Fibroblast of lung (primary cell): ENCODE measurements at regions not wholly inside any gene's neighbourhood (a gene's known extent, or its start where the extent isn't known, plus 50 kb on each side); places are given as distances from the start of the nearest gene placed in this dataset.

Source experiments
- DNase-seq, 2 donors: peaks; one replicate each; pipeline versions ENCODE4 v3.0.0 to v3.0.0-alpha.2; 2010; ENCODE audit warnings: low read depth in 2 of 2
- H2AFZ ChIP-seq: 2 replicates; pipeline ENCODE4 v1.5.1; 2012; ENCODE audit warnings: low read length, control low read depth, inconsistent platforms
- H3K27ac ChIP-seq: 2 replicates; pipeline ENCODE4 v1.5.1; 2011; ENCODE audit warnings: low read length, control low read depth; ENCODE audit not compliant: insufficient read depth
- H3K27me3 ChIP-seq: 2 replicates; pipeline ENCODE4 v1.5.1; 2011; ENCODE audit warnings: mild to moderate bottlenecking, low read length; ENCODE audit not compliant: control insufficient read depth, insufficient read depth
- H3K36me3 ChIP-seq: 2 replicates; pipeline ENCODE4 v1.5.1; 2011; ENCODE audit warnings: low read length; ENCODE audit not compliant: control insufficient read depth, insufficient read depth
- H3K4me1 ChIP-seq: 2 replicates; pipeline ENCODE4 v1.5.1; 2011; ENCODE audit warnings: low read length; ENCODE audit not compliant: control insufficient read depth, insufficient read depth; ENCODE audit errors: extremely low read depth
- H3K4me2 ChIP-seq: 2 replicates; pipeline ENCODE4 v1.5.1; 2011; ENCODE audit warnings: low read length, control low read depth; ENCODE audit not compliant: insufficient read depth; ENCODE audit errors: extremely low read depth
- H3K4me3 ChIP-seq, 4 experiments: fragments of 200-600 bp in 1 of 4; sonication (generic) in 1 of 4; replicated peaks in 1 of 4; 2 replicates each; pipeline ENCODE4 v1.5.1; 2011 to 2016; ENCODE audit warnings: low read length in 4 of 4, low read depth in 3 of 4, mild to moderate bottlenecking in 3 of 4, control low read depth in 2 of 4, inconsistent platforms in 1 of 4, mixed read lengths in 1 of 4; ENCODE audit not compliant: insufficient read depth in 1 of 4; ENCODE audit errors: control extremely low read depth in 1 of 4
- H3K79me2 ChIP-seq: 2 replicates; pipeline ENCODE4 v1.5.1; 2012; ENCODE audit warnings: mild to moderate bottlenecking, low read length, inconsistent platforms; ENCODE audit not compliant: control insufficient read depth, insufficient read depth
- H3K9ac ChIP-seq: 2 replicates; pipeline ENCODE4 v1.5.1; 2011; ENCODE audit warnings: mild to moderate bottlenecking, low read length, control low read depth; ENCODE audit not compliant: insufficient read depth
- H3K9me3 ChIP-seq: 2 replicates; pipeline ENCODE4 v1.5.1; 2012; ENCODE audit warnings: low read depth, low read length; ENCODE audit not compliant: control insufficient read depth, insufficient read depth
- H4K20me1 ChIP-seq: 2 replicates; pipeline ENCODE4 v1.5.1; 2011; ENCODE audit warnings: low read length; ENCODE audit not compliant: control insufficient read depth, insufficient read depth; ENCODE audit errors: extremely low read depth
- CTCF ChIP-seq, 2 donors: IDR thresholded peaks in 1 of 2; conservative IDR thresholded peaks in 1 of 2; 1 replicate in 1 of 2; 2 replicates in 1 of 2; pipeline ENCODE4 v1.5.1; 2011 to 2012; ENCODE audit warnings: low read length in 2 of 2, control low read depth in 1 of 2, inconsistent platforms in 1 of 2, low read depth in 1 of 2, mild to moderate bottlenecking in 1 of 2
- EZH2 ChIP-seq: IDR thresholded peaks from 2 replicates; pipeline ENCODE4 v1.5.1; 2012; ENCODE audit warnings: low read length, control low read depth, mild to moderate bottlenecking; ENCODE audit errors: missing control alignments

GRCh38 chr19:29088761-29089160 lies 124.2 kb downstream of the UQCRFS1 start:
- Histone ChIP-seq H4K20me1 (no peaks in the 10 kb centered on the region), H3K9me3 (no peaks in the 10 kb centered on the region), H3K4me2 (no peak overlapping the region), H3K27me3 (no peaks in the 10 kb centered on the region), H3K4me3 (no peak overlapping the region), H3K4me1 (no peaks in the 10 kb centered on the region), H3K9ac (no peak overlapping the region), H3K27ac (no peak overlapping the region), H2AFZ (no peak overlapping the region), H3K36me3 (no peaks in the 10 kb centered on the region), H3K79me2 (no peaks in the 10 kb centered on the region)
- TF ChIP-seq CTCF (conservative IDR thresholded peaks at IDR 0.05 in 1 of 2, IDR thresholded peaks at IDR 0.05 in 1 of 2; ENCODE audit: low read depth in 1 of 2, low read length in 2 of 2) = no peak
- no peak for TF ChIP-seq EZH2
- no peak for DNase-seq

GRCh38 chr19:29086646-29087045 lies 126.3 kb downstream of the UQCRFS1 start:
- no peaks in the 10 kb centered on the region for H3K9me3 ChIP-seq
- H3K4me1 ChIP-seq = no peaks in the 10 kb centered on the region
- no peak overlapping the region for H3K27ac ChIP-seq
- H3K79me2 ChIP-seq = no peaks in the 10 kb centered on the region
- no peaks in the 10 kb centered on the region for H3K36me3 ChIP-seq
- H3K9ac ChIP-seq = no peak overlapping the region
- no peak overlapping the region for H3K4me2 ChIP-seq
- H2AFZ ChIP-seq = no peak overlapping the region
- H4K20me1 ChIP-seq = no peaks in the 10 kb centered on the region
- H3K27me3 ChIP-seq = no peaks in the 10 kb centered on the region
- TF ChIP-seq CTCF (conservative IDR thresholded peaks at IDR 0.05 in 1 of 2, IDR thresholded peaks at IDR 0.05 in 1 of 2; ENCODE audit: low read depth in 1 of 2, low read length in 2 of 2) = no peak
- no peak for TF ChIP-seq EZH2
- no peak overlapping the region for H3K4me3 ChIP-seq
- no peak for DNase-seq

- H2AFZ ChIP-seq = no peak overlapping the region
- H3K9ac ChIP-seq = no peak overlapping the region
- no peaks in the 10 kb centered on the region for H3K4me1 ChIP-seq
- H3K4me2 ChIP-seq = no peak overlapping the region
- H3K4me3 ChIP-seq = no peak overlapping the region
- H3K36me3 ChIP-seq = no peaks in the 10 kb centered on the region
- H3K9me3 ChIP-seq = no peaks in the 10 kb centered on the region
- no peak overlapping the region for H3K27ac ChIP-seq
- H4K20me1 ChIP-seq = no peaks in the 10 kb centered on the region
- no peak for DNase-seq
- H3K27me3 ChIP-seq = no peaks in the 10 kb centered on the region
- H3K79me2 ChIP-seq = no peaks in the 10 kb centered on the region
- no peak for TF ChIP-seq CTCF (conservative IDR thresholded peaks at IDR 0.05 in 1 of 2, IDR thresholded peaks at IDR 0.05 in 1 of 2; ENCODE audit: low read depth in 1 of 2, low read length in 2 of 2)
These were observed 126.8 kb downstream of the UQCRFS1 start for GRCh38 chr19:29086182-29086581.
